Erythroblast (primary cell): ENCODE measurements at regions not wholly inside any gene's neighbourhood (a gene's known extent, or its start where the extent isn't known, plus 50 kb on each side); places are given as distances from the start of the nearest gene placed in this dataset.

Experiments
- DNase-seq, 2 experiments: peaks; one replicate each; lab custom pipeline; 2025; lab: John Stamatoyannopoulos, UW
- GATA1 ChIP-seq: IDR thresholded peaks from 2 replicates; pipeline ENCODE4 v1.6.1; 2011; ENCODE audit warnings: low read depth, mild to moderate bottlenecking, control low read depth, low read length, moderate library complexity
- POLR2A ChIP-seq: IDR thresholded peaks from 2 replicates; pipeline ENCODE4 v1.6.1; 2011; ENCODE audit warnings: mild to moderate bottlenecking, low read length

- TF ChIP-seq GATA1 (no peak), POLR2A (no peak)
- no peak for DNase-seq
Measured at GRCh38 chr6:92361990-92362389, 1057.4 kb downstream of the EPHA7 start.

- no peak for DNase-seq
- TF ChIP-seq GATA1 (no peak), POLR2A (no peak)
Measured at GRCh38 chr6:92354270-92354829, 1065.0 kb downstream of the EPHA7 start.

- TF ChIP-seq POLR2A (no peak), GATA1 (no peak)
- no peak for DNase-seq
Measured at GRCh38 chr6:92352130-92352529, 1067.2 kb downstream of the EPHA7 start.

- no peak for DNase-seq
- TF ChIP-seq POLR2A, result no peak
- no peak for TF ChIP-seq GATA1
Measured at GRCh38 chr6:92341201-92341600, 1078.2 kb downstream of the EPHA7 start.

GRCh38 chr6:92339936-92340640 is 1079.3 kb downstream of the EPHA7 start:
- TF ChIP-seq GATA1 (no peak), POLR2A (no peak)
- no peak for DNase-seq

GRCh38 chr6:92337571-92337970 is 1081.8 kb downstream of the EPHA7 start:
- no peak for TF ChIP-seq GATA1
- no peak for DNase-seq

- DNase-seq, result no peak
- no peak for TF ChIP-seq POLR2A
- no peak for TF ChIP-seq GATA1
Measured at GRCh38 chr6:92329208-92329847, 1090.0 kb downstream of the EPHA7 start.

GRCh38 chr6:92315312-92315711 is 1104.0 kb downstream of the EPHA7 start:
- TF ChIP-seq POLR2A (no peak), GATA1 (no peak)
- DNase-seq, result no peak

- TF ChIP-seq GATA1 (no peak), POLR2A (no peak)
- DNase-seq, result no peak
Measured at GRCh38 chr6:92297101-92297500, 1122.3 kb downstream of the EPHA7 start.

- DNase-seq, result no peak
- TF ChIP-seq POLR2A (no peak), GATA1 (no peak)
Measured at GRCh38 chr6:92292067-92292466, 1127.3 kb downstream of the EPHA7 start.

- TF ChIP-seq POLR2A (no peak), GATA1 (no peak)
- DNase-seq, result no peak
Measured at GRCh38 chr6:92289831-92290230, 1129.5 kb downstream of the EPHA7 start.

GRCh38 chr6:92281571-92282076 is 1137.7 kb downstream of the EPHA7 start:
- DNase-seq, result no peak
- TF ChIP-seq GATA1, result no peak

- TF ChIP-seq POLR2A (no peak), GATA1 (no peak)
- no peak for DNase-seq
Measured at GRCh38 chr6:92275150-92275549, 1144.2 kb downstream of the EPHA7 start.

GRCh38 chr6:92274588-92274987 is 1144.8 kb downstream of the EPHA7 start:
- TF ChIP-seq GATA1 (no peak), POLR2A (no peak)
- DNase-seq, result no peak
